B cell (primary cell): ENCODE measurements at regions not wholly inside any gene's neighbourhood (a gene's known extent, or its start where the extent isn't known, plus 50 kb on each side); places are given as distances from the start of the nearest gene placed in this dataset.

Experiments
- CTCF ChIP-seq: fragments of 200-600 bp; IDR thresholded peaks from one replicate; pipeline ENCODE4 v1.8.0; 2022; ENCODE audit warnings: antibody characterized with exemption, mild to moderate bottlenecking
- EZH2 ChIP-seq: IDR thresholded peaks from 2 replicates; pipeline ENCODE4 v1.6.1; 2012; ENCODE audit warnings: borderline replicate concordance, low read depth, mild to moderate bottlenecking, moderate library complexity, low read length; ENCODE audit not compliant: insufficient read depth, poor library complexity, severe bottlenecking

- TF ChIP-seq CTCF: no peak
- no peak for TF ChIP-seq EZH2
Observed at GRCh38 chr16:6570530-6570929, 762.1 kb upstream of the RBFOX1 start.
